HG03457 (cell line): ENCODE measurements at regions not wholly inside any gene's neighbourhood (a gene's known extent, or its start where the extent isn't known, plus 50 kb on each side); places are given as distances from the start of the nearest gene placed in this dataset.
A peak's percentile ranks its signal among the peaks of the same experiment; 100 is the strongest.
"Not testable (repeated sequence)": the region's sequence is repeated elsewhere in the genome, so short reads cannot be mapped to it uniquely, and the experiment has no call there.

Experiments
- ATAC-seq: cut with Tn5 transposase; IDR thresholded peaks from one replicate; pipeline ENCODE4 v1.9.1; 2021; ENCODE audit warnings: moderate number of reproducible peaks; ENCODE audit not compliant: unreplicated experiment

DNA sequence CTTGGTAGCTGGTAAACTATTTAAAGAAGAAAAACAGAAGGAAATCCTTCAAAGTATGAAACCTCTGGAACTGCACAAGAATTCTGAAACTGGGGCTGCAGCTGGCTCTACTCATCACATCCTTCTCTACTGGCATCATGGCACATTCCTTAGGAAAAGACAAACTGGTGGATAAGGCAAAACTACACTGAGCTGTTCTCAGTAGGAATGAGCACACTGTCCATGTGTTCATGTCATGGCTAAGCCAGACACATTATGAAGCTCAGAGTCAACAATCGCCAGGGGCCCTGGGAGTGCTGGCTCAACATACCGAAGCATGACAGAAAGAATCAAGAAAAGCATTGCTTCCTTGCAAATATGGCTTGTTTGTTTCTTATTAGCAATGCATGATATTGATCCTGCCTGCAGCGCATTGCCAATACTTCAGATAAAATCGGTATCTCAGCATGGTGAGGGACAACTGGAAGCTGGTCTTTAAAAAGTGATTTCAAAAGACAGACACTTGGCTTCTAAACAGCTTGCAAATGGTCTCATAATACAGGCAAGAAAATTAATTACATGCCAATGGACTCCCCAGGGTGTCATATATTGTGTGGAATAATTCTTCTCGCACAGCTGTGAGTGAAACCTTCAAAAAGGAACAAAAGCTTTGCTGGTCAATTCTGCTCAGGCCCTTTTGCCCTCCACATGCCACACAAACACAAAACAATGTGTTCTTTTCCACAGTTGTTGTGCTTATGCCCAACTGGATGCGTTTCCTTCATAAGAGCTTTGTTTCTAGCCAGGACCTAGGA, 300.2 kb upstream of the VCX start:
- ATAC-seq = no peak

DNA sequence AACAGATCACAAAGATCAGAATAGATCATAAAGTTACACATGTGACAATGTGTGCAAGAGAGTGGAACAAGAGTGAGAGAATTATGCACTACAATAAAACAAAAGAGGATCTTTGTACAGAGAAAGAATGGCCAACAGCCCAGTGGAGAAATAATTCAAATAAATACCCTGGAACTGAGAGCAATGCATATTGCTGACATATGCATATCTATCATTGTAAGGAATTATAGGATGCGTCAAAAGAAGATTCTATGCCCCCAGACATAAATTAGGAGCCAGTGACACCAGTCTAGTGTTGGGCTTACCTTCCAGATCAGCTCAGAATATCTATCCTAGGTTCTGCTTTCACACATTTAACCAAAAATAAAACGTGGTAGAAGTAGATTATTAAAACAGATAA, 320.1 kb upstream of the VCX start:
- no peak for ATAC-seq

GRCh38 chrX:7515681-7516413, 327.1 kb upstream of the VCX start:
- no peak for ATAC-seq

- ATAC-seq = no peak
Measured at GRCh38 chrX:7514871-7515599, 327.9 kb upstream of the VCX start.

DNA sequence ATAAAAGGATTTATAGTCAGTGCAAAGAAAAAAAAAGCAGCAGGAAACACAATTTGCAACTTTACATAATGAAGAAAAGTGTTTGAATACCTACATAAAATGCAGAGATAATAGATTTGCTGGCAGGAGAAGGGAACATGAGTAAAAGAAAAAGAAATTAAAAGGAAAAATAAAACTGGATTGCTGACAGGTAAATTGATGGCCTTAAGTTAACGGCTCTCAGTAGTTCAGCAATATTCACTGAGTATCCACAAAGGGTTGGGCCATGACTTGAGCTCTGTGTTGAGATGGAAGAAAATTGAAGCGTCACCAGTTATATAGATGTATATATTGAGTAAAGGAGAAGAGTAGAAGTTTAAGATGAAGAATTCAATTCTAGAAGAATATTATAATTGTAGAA, 330.1 kb upstream of the VCX start:
- ATAC-seq = no peak

DNA sequence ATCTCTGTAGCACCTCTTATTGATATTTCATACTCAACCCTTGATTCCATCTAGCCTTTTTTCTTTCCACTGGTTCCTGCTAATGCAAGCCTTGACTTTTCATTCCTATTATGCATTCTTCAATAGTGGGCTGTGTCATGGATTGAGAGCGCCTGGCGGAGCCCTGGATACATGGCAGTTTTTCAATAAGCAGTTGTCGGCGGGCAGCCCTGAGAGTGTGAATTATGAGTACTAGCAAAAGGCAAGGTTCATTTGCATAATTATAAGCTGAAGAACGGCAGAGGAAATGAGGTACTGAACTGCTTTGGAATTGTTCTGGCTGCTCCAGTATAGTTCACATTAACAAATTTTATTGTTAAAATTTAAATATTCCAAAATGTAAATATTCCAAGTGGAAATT, 339.7 kb upstream of the VCX start:
- ATAC-seq = no peak

GRCh38 chrX:7500386-7500785, 342.6 kb upstream of the VCX start:
- ATAC-seq = no peak

- no peak for ATAC-seq
Measured at GRCh38 chrX:7486505-7486904, 338.6 kb upstream of the PUDP start.

DNA sequence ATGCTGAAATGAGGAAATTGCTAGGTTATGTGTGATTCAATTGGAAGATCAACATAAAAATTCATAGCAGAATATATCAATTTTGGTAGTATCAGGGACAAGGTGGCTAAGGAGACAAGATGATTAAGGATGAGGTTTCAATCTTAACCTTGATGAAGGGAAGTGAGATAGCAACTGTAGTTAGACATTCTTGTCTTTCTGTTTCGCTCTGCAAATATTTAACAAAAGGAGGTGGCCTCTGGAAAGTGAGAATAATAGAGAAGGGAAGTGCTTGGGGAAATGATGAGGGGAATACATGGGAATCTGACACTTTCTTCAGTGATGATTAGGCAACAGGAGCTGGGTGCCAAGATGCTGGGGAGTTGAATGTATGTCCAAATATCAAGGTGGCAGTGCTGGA, 337.1 kb upstream of the PUDP start:
- ATAC-seq = no peak

- ATAC-seq = no peak
Measured at GRCh38 chrX:7480721-7481120, 332.8 kb upstream of the PUDP start.

GRCh38 chrX:7462110-7462509, 314.2 kb upstream of the PUDP start:
- no peak for ATAC-seq

DNA sequence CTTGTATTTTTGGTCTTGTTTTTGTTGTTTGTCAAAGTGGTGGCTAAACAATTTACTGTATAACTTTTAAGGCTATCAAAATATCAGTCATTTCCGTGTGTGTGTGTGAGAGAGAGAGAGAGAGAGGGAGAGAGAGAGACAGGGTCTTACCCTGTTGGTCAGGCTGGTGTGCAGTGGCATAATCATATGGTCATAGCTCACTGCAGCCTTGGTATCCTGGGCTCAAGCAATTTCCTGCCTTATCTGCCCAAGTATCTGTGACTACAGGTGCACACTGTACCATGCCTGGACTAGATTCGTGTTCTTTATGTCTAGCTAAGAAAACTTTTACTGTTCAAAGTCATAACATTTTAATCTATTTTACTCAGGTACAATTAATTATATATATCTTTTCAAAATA, 313.1 kb upstream of the PUDP start:
- not testable (repeated sequence) for ATAC-seq

DNA sequence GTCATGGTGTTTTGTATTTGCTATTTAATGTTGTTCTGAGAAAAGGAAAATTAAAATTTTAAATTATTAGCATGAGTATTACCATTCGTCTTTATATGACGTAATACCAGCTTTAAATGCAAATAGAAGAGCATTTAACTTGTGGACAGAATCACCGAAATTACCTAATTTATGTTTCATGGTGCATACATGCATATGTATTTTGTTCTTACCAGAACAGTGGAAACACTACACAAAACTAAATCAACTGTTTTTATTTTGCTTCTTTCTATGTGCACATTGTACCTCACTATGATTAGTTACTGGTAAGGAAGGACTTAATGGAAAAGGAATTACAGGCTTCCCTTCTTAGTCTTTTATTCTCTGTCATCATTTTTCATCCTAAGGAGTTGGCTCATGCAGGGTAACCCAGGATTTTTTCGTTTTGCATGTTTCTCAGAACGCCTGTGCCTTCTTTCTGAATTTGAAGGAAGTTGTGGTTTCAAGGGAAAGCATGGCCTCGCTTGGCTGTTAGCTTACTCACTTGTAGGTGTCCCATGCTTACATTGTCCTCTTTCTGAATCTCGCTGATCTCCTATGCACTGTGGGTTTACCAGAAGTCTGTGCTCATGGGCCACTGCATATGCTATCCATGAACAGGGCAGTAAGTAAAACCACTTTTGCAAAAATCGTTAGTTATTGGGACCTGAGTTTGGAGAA, 300.0 kb upstream of the PUDP start:
- no peak for ATAC-seq

- ATAC-seq = no peak
Measured at GRCh38 chrX:7446815-7447214, 298.9 kb upstream of the PUDP start.

- ATAC-seq = peak; percentile 72
Measured at GRCh38 chrX:7444967-7445366, 297.0 kb upstream of the PUDP start.

DNA sequence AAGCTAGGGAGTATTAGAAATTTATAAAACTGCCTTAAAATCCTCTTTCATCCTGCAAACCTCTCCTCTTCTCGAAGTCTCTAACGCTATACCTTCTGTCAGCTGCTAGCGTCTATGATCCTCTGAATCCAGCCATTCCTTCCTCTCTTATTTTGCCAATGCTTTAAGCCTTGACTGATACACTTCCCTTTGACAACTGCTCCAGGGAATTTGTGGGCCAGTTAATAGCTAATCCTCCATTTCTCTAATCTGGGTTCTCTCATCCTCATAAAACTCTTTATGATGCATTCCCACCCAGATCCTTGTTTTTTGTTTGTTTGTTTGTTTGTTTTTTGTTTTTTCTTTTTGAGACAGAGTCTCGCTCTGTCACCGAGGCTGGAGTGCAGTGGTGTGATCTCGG, 293.6 kb upstream of the PUDP start:
- ATAC-seq = no peak

DNA sequence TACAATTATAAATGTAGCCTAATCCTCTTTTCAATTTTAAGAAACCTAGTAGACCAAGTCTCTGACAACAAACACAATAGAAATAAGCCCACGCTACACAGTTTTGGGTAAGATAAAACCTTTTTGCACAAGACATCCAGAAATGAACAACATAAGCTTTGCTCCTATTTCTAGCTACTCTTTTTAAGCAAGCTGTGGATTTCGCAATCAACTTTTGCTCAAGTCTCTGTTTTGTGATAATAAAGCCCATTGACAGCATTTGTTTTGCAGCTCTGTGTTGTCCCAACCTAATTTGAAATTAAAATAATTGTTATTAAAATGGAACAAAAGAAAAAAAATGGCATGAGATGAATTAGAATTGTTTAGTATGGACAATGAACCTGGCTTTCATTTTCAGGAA, 287.9 kb upstream of the PUDP start:
- no peak for ATAC-seq

DNA sequence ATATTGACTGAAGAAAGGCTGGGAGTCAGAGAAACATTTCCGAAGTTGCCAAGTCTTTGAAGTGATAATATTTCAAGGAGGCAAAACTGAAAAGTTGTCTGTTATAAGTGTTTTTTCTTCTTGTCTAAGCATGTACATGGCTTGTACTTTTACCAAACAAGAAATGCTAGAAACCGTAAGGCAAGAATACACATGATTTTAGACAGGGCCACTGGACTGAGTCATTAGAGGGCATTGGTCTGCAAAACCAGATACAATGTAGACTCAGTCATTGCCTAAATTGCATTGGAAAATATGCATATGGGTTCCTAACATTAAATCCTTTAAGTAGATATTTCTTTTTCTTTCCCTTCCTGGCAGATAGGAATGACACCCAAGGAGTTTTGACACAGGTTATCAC, 284.9 kb upstream of the PUDP start:
- ATAC-seq = no peak

DNA sequence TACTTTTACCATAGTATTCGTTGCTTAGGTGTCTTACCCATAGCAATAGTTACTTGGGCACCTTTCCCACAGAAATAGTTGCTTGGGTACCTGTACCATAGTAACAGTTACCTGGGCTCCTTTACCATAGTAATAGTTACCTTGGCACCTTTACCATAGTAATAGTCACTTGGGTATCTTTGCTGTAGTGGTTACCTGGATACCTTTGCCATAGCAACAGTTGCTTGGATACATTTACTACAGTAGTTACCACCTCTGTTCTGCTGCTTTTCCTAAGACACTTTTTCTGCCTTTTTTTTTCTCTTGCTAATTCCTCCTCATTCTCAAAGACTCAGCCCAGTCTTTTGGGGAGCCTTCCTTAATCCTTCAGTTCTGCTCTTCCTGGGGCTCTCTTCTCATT, 272.8 kb upstream of the PUDP start:
- ATAC-seq = no peak

DNA sequence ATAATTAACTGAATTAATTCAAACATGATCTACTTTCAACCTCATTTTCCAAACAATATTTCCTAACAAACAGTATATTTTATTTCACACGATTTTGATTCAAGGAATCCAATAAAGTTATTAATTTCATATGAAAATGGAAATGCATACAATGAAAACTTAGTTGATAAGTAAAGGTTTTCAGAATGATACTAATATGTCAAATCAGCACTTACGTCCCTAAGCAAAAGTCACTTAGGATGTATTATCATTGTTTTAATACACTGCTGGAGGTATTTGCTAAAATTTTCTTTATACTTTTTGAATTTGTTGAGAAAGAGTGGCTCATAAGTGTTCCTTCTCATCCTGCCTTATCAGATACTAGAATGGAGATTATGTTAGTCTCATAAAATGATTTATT, 266.8 kb upstream of the PUDP start:
- no peak for ATAC-seq

- ATAC-seq = no peak
Measured at GRCh38 chrX:7412840-7413239, 264.9 kb upstream of the PUDP start.
